GM19025 (cell line): ENCODE measurements at regions not wholly inside any gene's neighbourhood (a gene's known extent, or its start where the extent isn't known, plus 50 kb on each side); places are given as distances from the start of the nearest gene placed in this dataset.
"Not testable (repeated sequence)": the region's sequence is repeated elsewhere in the genome, so short reads cannot be mapped to it uniquely, and the experiment has no call there.

Experiments
- ATAC-seq: cut with Tn5 transposase; IDR thresholded peaks from one replicate; pipeline ENCODE4 v1.9.1; 2021; ENCODE audit warnings: mild to moderate bottlenecking, low read depth, moderate library complexity; ENCODE audit not compliant: unreplicated experiment

DNA sequence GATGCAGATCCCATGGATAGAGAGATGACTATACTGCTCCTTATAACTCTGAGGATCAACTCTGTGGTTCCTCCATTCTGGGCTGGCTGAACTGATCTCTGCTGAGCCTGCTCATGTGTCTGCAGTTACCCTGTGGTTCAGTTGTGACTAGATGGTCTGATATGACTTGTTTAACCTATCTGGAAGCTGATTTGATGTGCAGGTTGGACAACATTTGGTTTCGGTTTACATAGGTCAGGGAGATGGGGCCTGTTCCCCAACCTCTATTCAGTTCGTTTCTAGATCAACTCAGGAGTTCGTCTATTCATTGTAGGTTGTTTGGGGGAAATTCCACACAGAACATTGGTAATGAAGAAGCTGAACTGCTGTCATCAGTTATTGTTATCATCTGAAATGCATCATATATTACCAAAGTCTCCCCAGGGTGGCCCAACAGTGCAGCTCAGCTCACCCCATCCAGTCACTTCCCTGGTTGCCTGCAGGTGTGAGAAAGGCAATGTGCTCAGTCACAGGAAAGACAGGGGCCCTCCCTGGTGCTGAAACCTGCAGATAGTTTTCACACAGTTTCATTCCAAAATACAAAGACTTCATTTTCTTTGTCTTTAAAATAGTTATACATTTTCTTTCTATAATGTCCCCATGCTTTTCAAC, 415.0 kb downstream of the RPIA start:
- ATAC-seq: not testable (repeated sequence)

DNA sequence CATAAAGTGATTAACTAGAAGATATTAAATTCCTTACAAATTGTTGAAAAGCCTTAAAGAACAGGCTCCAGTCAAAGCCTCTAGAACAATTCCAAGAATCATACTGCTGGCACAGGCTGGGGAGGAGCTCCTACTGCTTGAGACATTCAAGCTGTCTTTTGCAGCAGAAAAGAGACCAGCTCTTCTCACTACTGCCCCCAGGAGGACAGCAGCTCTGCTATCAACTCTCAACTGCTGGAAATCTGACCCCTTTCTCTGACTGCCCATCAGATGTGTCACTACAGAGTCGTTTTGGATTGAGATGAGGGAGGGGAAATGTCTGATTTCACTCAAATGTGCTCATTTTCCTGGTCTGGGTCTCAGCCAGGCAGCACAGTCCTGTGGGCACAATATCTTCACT, 421.0 kb downstream of the RPIA start:
- ATAC-seq: not testable (repeated sequence)

DNA sequence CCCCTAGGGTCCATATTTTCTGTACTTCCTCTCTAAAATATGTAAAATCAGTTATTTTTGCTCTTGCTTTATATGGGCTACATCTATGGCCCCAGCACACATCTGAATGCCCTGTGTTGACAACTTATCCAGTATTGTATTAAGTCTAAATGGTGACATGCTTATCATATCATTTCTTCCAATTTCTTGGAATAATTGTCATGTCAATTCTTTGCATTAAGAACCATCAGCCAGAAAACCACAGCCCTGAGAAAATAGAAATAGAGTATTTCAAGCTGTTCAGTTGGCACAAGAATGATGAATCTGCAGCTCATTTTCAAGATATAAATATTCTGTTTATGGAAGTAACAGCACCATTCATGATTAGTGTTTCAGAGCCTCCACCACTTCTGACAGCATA, 421.8 kb downstream of the RPIA start:
- not testable (repeated sequence) for ATAC-seq

DNA sequence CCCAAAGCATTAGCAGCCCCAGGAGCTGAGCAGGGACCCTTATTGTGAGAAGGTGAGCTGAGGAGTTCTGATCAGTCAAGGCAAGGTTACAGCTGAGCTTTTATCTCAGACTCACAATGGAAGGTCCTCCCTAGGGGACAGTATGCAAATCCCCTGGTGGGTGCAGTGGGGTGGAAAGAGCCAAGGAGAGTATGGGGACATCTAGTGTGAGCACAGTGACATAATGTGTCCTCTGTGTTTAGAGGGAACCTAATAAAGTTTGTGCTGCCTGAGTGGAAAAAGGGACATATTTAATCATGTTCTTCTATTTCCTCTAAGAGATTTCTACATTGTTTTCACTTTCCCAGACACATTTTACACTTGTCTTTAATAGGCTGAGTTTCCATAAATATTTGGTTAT, 438.0 kb downstream of the RPIA start:
- not testable (repeated sequence) for ATAC-seq

DNA sequence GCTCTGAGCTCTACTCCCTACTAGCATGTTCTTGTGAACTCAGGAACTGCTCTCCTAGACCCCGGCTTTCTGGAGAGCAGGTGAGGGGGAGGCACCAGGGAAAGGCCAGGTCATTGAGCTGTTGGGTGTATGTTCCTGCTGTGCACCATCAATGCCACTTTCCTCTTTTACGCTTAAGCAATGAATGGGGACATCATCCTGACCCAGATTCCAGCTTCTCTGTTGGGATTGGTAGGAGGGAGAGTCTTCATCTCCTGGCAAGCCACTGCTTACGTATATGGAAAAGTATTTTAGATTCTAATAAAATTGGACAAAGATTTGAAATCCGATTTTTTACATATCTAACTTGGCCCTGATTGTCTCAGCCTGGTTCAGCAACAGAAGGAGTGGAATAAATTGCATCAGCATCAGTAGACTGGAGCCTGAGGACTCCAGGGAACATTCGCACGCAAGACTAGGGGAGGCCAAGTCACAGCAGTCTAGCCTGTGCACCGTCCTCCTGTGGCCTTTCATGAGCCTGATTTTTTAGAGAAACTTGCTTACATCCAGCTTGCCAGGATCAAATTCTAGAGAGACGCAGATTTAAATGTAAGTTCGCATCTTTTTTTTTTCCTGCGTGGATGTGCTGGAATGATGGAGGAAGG, 439.3 kb downstream of the RPIA start:
- ATAC-seq: not testable (repeated sequence)

DNA sequence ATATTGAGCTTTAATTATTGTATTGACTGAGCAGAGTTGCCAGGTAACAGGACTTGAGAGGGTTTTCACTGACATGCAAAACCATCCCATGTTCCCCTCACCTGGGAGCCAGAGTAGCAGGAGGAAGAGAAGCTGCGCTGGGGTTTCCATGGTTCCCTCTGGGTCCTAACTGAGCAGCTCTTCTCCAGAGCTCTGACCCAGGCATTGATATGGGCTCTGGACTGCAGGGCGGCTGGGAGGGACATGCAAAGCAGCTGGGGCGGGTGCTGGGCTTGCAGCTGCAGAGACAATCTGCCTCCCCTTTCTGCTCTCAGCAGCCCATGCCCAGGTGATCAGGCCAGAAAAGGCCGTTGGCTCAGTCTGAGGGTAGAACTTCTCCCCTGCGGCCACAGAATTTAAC, 451.5 kb downstream of the RPIA start:
- not testable (repeated sequence) for ATAC-seq

DNA sequence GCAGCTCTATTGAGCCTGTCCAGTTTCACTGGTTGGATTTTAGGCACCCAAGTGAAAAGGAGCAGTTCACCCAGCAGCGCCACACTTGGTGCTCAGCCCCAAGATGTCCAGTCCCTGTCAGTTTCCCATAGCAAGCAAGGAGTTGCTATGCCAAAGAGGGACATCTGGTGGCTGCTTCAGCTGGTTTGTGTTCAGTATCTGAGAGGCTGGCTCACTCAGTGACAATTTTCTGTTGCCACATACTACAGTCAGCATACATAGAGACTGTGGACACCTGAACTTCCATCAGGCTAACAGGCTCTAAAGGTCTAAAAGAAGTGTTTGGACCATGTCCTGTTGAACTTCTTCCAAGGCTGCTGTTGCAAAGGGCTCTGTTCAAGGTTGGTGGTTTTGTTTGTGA, 453.9 kb downstream of the RPIA start:
- ATAC-seq: not testable (repeated sequence)

DNA sequence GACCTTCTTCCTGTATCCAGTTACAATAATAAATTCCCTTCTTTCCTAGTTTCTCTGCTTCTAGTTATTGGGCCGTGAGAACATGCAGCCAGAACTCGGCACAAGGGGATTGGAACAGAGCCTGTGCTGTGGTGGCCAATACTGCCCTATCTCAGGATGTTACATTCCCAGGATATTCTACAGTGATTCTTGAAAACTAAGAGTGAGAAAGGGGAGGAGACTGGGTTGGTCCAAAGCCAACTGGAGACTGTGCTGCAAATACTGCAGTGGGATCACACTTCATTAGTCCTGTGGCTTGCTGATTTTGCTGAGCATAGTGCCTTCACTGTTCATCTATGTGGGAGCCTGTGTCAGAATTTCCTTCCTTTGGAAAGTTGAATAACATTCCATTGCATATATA, 456.8 kb downstream of the RPIA start:
- ATAC-seq: not testable (repeated sequence)

DNA sequence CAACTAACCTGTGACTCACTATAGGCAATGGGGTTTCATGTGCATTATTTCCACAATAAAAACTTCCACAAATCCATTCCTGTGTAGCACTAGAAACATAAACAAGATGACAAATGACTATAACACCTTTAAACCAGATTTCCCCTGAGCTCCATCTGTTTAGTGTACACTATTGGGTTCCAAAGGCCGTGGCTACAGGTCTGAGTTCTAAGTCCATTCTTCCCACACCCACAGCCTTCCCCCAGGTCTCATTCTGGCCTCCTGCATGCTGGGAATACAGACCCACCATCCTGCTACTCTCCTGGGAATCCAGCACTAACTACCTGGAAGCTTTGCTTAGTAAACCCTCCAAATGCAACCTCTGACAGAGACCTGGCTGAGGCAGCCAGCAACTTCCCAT, 460.2 kb downstream of the RPIA start:
- not testable (repeated sequence) for ATAC-seq

DNA sequence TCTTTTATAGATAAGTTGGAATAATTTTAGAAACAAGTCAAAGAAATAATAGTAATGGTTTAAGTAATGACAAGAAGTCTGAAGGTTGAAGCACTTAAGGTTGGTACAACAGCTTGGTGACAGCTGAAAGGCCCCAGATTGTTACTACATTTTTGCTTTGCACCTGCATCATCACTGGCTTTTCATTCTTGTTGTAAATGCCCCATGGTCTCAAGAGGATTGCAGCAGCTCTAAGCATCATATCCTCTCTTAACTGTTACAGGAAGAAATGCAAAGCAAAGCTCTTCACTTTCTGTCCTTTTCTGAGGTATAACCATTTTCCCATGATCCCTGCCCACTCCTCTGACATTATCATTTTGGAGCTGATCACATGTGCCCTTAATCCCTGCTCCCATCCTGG, 461.0 kb downstream of the RPIA start:
- ATAC-seq: not testable (repeated sequence)

DNA sequence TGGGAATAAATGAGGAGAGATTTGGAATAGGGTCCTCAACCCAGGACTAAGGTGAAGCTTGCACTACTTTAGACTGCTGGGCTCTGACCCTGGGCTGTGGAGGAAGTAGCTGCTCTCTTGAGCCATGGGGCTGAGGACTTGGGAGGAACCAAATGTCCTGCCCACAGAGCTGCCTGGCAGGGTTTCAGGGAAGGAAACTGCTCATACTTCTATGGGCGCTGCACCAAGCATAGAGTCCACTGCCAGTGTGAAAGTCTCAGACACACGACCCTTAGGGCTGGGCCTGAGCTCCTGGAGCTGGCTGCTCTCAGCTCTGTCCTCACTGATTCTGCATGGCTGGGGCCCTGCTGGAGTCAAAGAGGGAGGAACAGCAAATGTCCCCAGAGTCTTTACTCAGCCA, 461.7 kb downstream of the RPIA start:
- ATAC-seq: not testable (repeated sequence)

DNA sequence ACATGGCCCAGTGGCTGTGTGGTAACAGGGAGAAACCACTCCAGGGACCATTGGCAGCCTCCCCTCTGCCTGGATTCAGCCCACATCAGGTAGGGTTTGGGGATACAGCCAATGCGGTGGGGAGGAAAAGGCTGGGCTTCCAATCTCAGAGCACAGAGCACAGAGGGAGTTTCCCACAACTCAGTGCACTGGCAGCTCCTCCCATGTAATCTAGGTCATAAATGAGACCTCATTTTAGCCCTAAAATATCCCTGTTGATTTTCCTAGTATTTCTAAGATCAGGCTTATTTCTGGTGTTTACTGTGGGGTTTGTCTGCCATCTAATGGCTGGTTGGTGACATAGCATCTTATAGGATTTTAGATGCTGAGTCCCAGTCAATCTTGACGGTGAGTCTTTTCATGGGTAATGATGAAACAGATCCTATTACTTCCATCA, 462.8 kb downstream of the RPIA start:
- not testable (repeated sequence) for ATAC-seq

DNA sequence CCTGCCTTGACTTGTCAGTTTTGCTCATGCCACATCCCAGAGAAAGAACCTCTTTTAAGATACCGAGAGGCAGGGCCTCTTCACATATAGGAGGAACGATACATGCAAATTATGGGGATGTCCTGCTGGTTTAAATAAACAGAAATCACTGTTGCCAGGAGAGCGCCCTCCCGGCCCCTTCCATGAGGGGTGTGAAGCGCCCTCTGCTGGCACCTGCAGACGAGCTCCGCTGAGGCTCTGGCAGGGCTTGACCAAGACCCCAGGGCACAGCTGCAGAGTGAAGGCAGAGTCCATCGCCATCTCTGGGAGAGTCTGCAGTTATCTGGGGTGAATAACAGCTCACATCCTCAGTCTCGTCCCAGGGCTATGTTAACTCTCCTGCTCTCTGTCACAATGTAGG, 468.8 kb downstream of the RPIA start:
- not testable (repeated sequence) for ATAC-seq

DNA sequence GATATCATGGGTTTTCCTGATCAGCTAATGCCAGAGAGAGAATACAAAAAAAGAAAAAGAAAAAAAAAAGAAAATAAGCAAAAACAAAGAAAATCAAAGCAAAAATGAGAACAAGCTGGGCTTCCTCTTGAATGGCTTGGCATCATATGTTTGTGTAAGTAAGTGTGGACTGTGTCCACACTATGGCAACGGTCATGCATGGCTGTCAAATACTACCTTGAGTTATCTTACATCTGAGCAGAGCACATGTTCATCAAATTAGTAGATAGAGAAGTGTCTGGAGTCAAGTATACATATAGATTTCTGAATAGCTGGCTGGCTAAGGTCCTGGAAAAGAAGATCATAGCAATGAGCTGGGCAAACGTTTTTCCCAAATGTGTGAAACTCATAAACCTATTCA, 470.2 kb downstream of the RPIA start:
- not testable (repeated sequence) for ATAC-seq

DNA sequence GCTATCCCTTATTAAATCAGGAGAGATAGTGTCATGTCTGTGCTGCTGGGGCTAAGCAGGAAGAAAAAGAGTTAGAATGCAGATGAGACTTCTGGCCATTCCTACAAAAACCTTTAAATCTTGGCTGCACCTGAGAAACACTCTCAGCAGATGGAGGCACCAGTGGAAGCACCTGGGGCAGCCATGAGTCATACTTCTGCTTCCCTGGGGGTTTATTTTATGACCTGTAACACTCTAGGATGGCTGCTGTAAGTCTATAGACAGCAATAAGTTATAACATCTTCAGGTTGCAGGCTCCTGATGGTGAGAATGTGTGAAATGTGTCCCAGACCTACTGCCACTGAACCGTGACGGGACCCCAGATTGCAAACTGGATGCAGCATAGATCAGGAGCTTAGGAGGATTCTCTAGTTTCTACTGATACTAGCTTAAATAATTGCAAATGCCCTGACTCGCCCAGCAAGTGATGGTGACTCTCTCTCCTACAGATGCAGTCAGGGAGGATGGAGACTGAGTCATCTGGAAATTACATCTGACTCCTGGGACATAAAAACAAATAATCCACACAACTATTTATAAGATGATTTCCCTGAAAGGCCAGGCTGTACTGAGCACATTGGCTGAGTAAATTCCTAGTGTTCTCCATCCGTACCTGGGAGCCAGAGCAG, 479.2 kb downstream of the RPIA start:
- ATAC-seq: not testable (repeated sequence)

DNA sequence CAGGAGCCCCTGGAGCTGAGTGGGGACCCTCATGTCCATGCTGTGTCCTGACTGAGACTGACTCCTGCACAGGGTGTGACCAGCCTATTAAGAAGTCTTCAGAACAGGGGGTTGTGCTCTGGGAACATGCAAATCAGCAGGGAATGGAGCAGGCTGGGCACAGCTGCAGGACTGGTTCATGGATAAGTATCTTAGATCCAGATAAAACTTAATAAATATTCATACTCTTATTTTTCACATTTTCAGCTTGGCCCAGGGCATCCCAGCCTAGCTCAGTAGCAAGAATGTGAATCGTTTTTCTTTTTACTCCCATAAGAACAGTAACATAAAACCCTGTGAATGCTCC, 479.7 kb downstream of the RPIA start:
- ATAC-seq: not testable (repeated sequence)

DNA sequence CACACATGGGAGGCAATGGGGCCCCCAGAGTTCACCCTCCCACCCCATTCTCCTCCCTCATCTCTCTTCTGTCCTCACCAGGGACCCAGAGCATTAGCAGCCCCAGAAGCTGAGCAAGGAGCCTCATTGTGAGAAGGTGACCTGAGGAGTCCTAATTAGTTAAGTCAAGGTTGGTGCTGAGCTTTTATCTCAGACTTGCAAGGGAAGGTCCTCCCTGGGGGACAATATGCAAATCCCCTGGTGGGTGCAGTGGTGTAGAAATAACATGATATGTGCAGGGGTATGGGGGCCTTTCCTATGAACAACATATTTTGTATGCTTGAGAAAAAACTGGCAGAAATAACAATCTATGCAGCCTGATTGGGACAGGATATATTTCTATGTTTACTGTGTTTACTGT, 485.5 kb downstream of the RPIA start:
- ATAC-seq: not testable (repeated sequence)

DNA sequence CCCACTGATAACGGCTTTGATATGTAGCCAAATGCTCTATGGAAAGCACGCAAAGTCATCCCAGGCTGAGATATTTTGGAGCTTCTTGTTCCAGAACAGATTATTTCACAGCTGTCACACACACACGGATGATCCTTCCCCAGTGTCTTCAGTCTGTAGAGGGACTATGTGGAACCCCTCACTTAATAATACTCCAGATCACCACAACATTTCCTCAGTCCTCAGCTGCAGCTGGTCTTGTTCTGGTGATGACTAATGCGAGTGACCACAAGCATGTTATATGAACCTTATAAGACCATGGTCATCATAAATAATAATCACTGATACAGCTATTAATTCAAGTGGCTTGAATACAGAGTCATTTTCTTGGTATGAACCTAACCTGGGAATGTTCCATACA, 490.7 kb downstream of the RPIA start:
- not testable (repeated sequence) for ATAC-seq

DNA sequence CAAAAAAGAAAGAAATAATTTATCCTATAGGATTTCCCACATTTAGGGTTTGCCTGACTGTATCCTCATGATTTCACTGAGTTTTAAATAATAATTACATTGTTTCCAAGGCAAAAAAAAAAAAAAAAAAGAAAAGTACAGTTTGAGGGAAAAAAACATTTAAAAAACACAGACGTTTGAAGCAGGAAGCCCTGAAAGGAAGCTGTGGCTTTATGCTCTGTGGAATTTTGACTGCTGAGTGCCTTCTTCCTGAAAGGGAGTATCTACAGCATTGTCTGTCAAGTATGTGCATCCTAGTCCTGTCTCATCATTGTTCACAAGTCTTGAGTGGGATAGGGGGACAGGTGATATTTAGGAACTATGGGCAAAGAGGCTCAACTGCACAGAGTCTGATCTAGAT, 493.3 kb downstream of the RPIA start:
- ATAC-seq: not testable (repeated sequence)

DNA sequence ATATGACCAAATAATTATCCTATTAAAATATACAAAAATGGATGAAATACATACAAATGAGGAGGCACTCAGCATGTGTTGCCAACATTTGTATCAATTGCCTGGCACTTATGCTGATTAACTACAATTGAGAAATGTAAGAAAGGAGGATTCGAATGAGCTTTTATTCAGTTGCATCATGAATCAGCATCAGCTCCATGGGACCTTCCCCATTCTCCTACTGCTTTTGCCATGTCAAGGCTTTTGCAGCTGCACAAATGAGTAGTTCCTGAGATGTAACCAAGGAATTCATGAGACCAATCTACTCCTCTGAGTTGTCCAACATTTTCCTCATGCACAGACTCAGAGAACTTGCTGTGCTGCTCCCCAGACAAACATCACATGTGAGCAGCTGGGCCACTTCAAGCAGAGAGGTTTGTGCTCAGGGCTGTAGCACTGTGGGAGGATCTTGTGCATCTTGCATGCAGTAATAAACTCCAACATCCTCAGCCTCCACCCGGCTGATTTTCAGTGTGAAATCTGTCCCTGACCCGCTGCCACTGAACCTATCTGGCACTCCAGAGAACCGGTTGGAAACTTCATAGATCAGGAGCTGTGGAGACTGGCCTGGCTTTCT, 504.3 kb downstream of the RPIA start:
- ATAC-seq: not testable (repeated sequence)

DNA sequence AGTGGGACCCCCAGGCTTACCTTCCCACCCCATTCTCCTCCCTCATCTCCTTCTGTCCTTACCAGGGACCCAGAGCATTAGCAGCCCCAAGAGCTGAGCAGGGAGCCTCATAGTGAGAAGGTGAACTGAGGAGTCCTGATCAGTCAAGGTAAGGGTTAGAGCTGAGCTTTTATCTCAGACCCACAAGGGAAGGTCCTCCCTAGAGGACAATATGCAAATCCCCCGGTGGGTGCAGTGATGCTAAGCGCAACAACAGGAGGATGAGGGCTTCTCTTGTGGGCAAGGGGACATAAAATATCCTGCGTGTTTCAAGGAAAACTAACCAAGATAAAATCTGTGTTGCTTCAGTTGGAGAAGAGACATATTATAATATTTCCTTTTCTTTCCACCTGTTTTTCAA, 505.2 kb downstream of the RPIA start:
- ATAC-seq: not testable (repeated sequence)
